HG03469 (cell line): ENCODE measurements at regions not wholly inside any gene's neighbourhood (a gene's known extent, or its start where the extent isn't known, plus 50 kb on each side); places are given as distances from the start of the nearest gene placed in this dataset.
"Not testable (repeated sequence)": the region's sequence is repeated elsewhere in the genome, so short reads cannot be mapped to it uniquely, and the experiment has no call there.

Experiments used
- ATAC-seq: cut with Tn5 transposase; IDR thresholded peaks from one replicate; pipeline ENCODE4 v1.9.1; 2021; ENCODE audit warnings: mild to moderate bottlenecking, moderate library complexity, moderate number of reproducible peaks; ENCODE audit not compliant: unreplicated experiment

- no peak for ATAC-seq
These were observed 99.8 kb downstream of the PSMG1 start for GRCh38 chr21:39083377-39084008.

GRCh38 chr21:39082656-39083376 is 100.4 kb downstream of the PSMG1 start:
- no peak for ATAC-seq

GRCh38 chr21:39080366-39080765 is 102.9 kb downstream of the PSMG1 start:
- ATAC-seq: no peak

- ATAC-seq: no peak
These were observed 103.6 kb downstream of the PSMG1 start for GRCh38 chr21:39079617-39080016.

- ATAC-seq: no peak
These were observed 104.8 kb downstream of the PSMG1 start for GRCh38 chr21:39078322-39079065.

GRCh38 chr21:39077876-39078275 is 105.4 kb downstream of the PSMG1 start:
- ATAC-seq: no peak

GRCh38 chr21:39074508-39074907 is 108.7 kb downstream of the PSMG1 start:
- no peak for ATAC-seq

GRCh38 chr21:39073717-39074116 is 109.5 kb downstream of the PSMG1 start:
- no peak for ATAC-seq

GRCh38 chr21:39073063-39073462 is 110.2 kb downstream of the PSMG1 start:
- ATAC-seq: no peak

GRCh38 chr21:39072468-39072867 is 110.8 kb downstream of the PSMG1 start:
- ATAC-seq: no peak

GRCh38 chr21:39071623-39072214 is 111.5 kb downstream of the PSMG1 start:
- ATAC-seq: no peak

- not testable (repeated sequence) for ATAC-seq
These were observed 113.4 kb downstream of the PSMG1 start for GRCh38 chr21:39069856-39070255.

GRCh38 chr21:39066829-39067780 is 116.1 kb downstream of the PSMG1 start:
- ATAC-seq: no peak

GRCh38 chr21:39065917-39066316 is 117.3 kb downstream of the PSMG1 start:
- no peak for ATAC-seq

- no peak for ATAC-seq
These were observed 118.8 kb downstream of the PSMG1 start for GRCh38 chr21:39064325-39065012.

- ATAC-seq: no peak
These were observed 119.7 kb downstream of the PSMG1 start for GRCh38 chr21:39063517-39063916.

GRCh38 chr21:39062196-39062595 is 121.1 kb downstream of the PSMG1 start:
- ATAC-seq: no peak

- ATAC-seq: no peak
These were observed 121.5 kb downstream of the PSMG1 start for GRCh38 chr21:39061766-39062165.

- no peak for ATAC-seq
These were observed 122.7 kb downstream of the PSMG1 start for GRCh38 chr21:39060485-39061083.
